Activated CD8-positive, alpha-beta memory T cell treated with anti-CD3 and anti-CD28 coated beads for 4 hours (primary cell): ENCODE measurements at regions not wholly inside any gene's neighbourhood (a gene's known extent, or its start where the extent isn't known, plus 50 kb on each side); places are given as distances from the start of the nearest gene placed in this dataset.
"Not testable (repeated sequence)": the region's sequence is repeated elsewhere in the genome, so short reads cannot be mapped to it uniquely, and the experiment has no call there.

Experiments used
- DNase-seq, 2 donors: peaks; one replicate each; pipeline ENCODE4 v3.0.0-alpha.2; 2020; ENCODE audit warnings: low read depth in 2 of 2

DNA sequence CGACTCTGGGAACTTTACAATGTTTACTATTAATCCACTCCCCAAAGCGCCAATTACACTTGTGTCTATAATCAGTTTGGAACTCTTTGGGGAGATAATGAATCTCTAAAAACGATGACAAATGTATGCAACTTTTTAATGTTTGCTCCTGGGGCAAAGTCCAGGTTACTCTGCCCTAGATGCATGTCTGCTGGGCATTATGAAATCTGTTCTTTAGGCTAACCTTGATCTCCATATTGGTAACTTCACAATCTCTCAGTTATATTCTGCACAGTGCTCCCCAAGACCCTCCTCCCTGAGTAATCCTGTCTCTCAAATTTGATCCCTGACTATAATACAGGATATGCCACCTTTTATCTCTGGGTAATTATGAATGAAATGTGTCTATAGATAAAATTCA, 152.2 kb upstream of the TRPM3 start:
- no peak for DNase-seq

DNA sequence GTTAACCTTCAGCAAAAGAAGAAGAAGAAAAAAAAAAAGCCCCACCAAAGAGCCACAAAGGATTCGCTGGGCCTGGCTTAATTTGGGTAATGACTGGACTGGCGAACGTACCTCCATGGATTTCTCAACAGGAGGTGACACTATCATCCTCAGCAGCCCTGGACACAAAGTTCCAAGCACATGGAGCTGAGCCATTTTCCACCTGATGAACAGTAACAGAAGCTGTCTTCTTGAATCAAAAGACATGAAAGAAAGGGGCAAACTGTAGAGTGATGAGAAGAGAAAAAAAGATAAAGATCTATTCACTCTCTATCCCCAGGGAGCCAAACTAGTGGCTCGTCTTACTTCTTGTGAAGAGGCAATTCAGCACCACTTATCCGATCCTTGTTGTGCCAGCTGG, 150.2 kb upstream of the TRPM3 start:
- DNase-seq: no peak

GRCh38 chr9:71270554-71270953, 149.1 kb upstream of the TRPM3 start:
- DNase-seq: no peak

- no peak for DNase-seq
Observed at GRCh38 chr9:71269859-71270258, 148.4 kb upstream of the TRPM3 start.

DNA sequence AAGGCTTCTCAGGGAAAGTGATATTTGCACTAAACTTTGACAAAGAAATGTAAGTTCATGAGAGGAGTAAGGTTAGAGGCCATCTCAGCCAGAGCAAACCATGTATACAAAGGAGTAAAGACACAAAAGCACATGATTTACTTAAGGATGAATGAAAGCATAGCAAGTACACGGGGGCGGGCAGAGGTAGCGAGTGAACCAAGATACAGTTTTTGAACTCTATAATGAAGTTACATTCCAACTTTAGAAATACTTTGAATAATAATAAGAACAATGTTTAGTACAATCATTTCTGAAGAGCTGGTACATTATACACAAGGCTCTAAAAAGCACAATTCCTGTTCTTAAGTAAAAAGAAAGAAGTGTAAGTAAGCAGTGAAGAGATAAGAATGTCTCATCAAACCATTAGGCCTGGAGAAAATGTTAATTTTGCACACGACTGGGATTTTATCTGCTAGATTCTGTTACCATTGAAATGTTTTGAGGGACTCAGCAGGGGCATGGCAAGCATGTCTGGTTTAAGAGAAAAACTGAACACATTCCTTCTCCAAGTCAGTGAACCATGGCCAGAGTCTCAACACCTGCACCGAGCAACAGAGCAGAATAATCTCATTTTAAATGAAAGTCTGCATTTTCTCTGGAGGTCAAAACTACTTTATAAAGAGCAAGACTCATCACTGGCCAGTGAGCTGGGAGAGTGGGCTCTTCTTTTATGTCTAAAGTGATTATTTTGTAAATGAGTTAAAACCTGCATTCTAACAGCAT, 147.6 kb upstream of the TRPM3 start:
- no peak for DNase-seq

DNA sequence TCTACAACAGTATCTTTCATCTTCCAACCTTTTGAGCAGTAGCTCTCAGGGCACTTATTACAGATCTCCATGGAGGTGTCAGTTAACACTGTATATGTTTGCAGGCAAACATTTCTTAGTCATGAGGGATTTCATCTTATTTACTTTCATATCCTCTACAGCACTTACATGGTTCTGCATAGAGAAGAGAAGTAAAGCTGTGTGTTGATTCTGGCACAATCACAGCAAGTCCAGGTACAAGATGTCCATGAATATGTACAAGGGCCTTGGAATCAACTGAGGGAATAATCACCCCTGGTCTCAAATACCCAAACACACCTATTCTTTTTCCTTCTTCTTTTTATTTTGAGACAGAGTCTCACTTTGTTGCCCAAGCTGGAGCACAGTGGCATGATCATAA, 142.0 kb upstream of the TRPM3 start:
- DNase-seq: no peak

- DNase-seq: not testable (repeated sequence)
Observed at GRCh38 chr9:71260419-71260818, 139.0 kb upstream of the TRPM3 start.

- no peak for DNase-seq
Observed at GRCh38 chr9:71254592-71255277, 133.3 kb upstream of the TRPM3 start.

- no peak for DNase-seq
Observed at GRCh38 chr9:71253011-71253410, 131.6 kb upstream of the TRPM3 start.

- no peak for DNase-seq
Observed at GRCh38 chr9:71250581-71250980, 129.2 kb upstream of the TRPM3 start.

- no peak for DNase-seq
Observed at GRCh38 chr9:71249729-71250317, 128.4 kb upstream of the TRPM3 start.

DNA sequence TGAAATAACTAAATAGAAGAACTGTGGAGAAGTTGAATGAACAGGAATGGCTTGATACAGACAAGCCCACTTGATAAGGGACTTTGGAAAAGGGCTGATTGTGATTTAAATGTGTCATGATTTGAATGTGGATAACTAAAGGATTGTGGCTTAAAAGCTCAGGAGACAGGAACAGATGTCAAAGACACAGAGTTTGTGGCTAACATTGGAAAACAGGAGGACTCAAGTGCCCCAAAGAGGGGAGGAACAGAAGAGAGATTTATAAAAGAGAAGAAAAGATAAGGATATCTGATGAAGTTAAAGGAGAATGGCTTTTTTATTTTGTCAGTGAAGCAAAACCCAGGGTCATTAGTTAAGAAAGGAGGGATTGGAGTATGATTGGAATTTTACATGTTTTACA, 124.2 kb upstream of the TRPM3 start:
- DNase-seq: no peak

DNA sequence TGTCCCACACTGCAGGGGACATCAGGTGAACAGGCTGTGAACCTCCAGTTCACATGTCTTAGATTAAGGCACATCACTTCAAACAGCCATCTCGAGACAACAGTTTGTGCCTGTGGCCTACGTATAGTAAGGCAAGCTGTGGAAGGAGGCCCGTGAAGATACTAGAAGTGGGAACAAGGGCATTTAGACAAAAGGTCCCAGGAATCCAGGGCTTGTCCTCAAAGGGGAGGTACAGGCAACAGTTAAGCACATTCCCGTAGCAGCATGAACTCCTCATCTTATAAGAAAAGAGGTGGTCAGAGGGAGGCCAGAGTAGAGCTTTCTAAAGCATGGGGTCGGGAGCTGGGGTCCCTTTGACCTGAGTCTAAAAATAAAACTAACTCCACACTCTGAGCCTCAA, 122.5 kb upstream of the TRPM3 start:
- no peak for DNase-seq

- DNase-seq: no peak
Observed at GRCh38 chr9:71242081-71242480, 120.7 kb upstream of the TRPM3 start.

DNA sequence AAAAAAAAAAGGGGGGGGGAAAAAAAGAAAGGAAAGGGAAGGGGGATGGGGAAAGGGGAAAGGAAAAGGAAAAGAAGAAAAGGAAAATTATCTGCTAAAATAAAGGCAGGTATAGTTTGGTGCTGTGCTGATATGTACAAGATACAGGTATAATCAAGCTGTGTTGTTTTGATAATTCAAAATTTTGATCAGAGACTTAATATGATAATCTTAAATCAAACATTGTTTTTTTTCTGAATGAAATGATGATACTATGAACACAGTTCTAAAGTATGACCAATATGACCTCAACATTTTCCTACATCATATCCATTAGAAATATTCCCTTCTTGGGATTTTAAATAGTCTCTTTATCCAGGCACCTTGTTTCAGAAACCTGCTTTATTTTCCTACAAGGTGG, 115.6 kb upstream of the TRPM3 start:
- no peak for DNase-seq

- no peak for DNase-seq
Observed at GRCh38 chr9:71233646-71234045, 112.2 kb upstream of the TRPM3 start.

- no peak for DNase-seq
Observed at GRCh38 chr9:71223953-71224538, 102.6 kb upstream of the TRPM3 start.

- no peak for DNase-seq
Observed at GRCh38 chr9:71218774-71219173, 97.4 kb upstream of the TRPM3 start.

- DNase-seq: no peak
Observed at GRCh38 chr9:71213633-71214032, 92.2 kb upstream of the TRPM3 start.

DNA sequence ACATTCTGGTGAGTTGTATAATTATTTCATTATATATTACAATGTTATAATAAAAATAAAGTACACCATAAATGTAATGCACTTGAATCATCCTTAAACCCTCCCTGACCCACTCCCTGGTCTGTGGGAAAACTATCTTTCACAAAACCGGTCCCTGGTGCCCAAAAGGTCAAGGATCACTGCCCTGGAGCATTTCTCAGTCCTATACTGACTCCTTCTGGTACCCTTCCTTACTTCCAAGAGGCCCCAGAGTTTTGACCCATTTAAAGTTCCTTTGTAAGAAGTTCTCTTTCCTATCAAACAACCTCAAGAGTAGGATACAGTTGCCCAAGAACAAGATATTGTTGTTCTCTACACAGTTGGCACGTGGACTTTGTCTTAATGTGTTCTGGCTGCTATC, 88.9 kb upstream of the TRPM3 start:
- DNase-seq: no peak

GRCh38 chr9:71209890-71210289, 88.5 kb upstream of the TRPM3 start:
- DNase-seq: no peak

DNA sequence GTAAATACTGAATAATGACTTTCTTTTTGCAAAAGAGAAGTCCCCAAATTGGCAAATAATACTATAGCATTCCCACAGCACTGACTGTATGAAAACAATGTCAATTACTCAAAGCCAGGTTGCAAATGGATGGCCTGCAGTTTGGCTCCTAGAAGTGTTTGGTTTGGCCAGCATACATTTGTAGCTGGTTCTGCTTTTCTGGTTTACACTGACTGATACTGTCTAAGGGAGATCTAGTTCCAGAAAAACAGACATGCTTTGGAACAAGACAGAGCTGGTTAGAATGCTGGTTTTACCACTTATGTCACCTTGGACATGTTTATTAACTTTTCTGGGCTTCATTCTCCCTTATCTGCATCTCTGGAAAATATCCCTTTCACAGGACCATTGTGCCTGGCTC, 81.5 kb upstream of the TRPM3 start:
- DNase-seq: no peak

DNA sequence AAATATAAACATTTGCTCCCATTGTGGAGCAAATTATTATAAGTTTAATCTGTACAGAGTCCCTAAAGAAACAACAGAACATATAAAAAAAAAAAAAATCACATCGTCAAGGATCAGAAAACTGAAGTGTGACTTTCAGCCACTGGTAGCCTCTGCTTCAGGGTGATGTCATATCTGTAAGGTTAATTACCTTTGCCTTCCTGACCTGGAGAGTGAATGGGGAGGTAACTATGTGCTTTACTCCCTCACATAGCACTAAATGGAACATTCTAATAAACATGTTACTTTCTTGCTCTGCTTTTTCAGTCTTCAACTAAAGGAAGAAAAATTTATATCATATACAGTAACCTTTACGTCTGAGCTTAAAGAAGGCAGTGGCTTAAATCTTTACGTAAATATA, 70.3 kb upstream of the TRPM3 start:
- DNase-seq: no peak
